ENCODE measurements at regions not wholly inside any gene's neighbourhood (a gene's known extent, or its start where the extent isn't known, plus 50 kb on each side); places are given as distances from the start of the nearest gene placed in this dataset.

- ChIA-PET POLR2A (no interaction called here), CTCF (no interaction called here)
- intact Hi-C loops (cut with micrococcal nuclease; ENCODE audit: unreplicated experiment) (no loop called here), in situ Hi-C loops (cut with HindIII; ENCODE audit: low pct_unique_long_range_greater_than_20kb, low sequenced_read_pairs) (no loop called here)
- DNase-seq (ENCODE audit: low read depth, low spot score), result no peak
- BruUV-seq (replicated peaks), result no TSS peak
- TF ChIP-seq CTCF (IDR thresholded peaks at IDR 0.05) (no peak), SIN3A (IDR thresholded peaks at IDR 0.05; ENCODE audit: borderline replicate concordance, insufficient read depth, low read depth, low read length) (no peak), TCF7L2 (IDR thresholded peaks at IDR 0.05; ENCODE audit: low read depth, low read length) (no peak), POLR2AphosphoS5 (IDR thresholded peaks at IDR 0.05; ENCODE audit: low read depth, low read length) (no peak), REST (IDR thresholded peaks at IDR 0.05; ENCODE audit: insufficient read depth in 1 of 2, low read depth in 2 of 2, low read length in 1 of 2) (no peak)
- H3K36me3 ChIP-seq (ENCODE audit: control insufficient read depth, insufficient read depth, low read length), result no peaks in the 10 kb centered on the region
- no peak for ATAC-seq
- no peaks in the 10 kb centered on the region for H3K9me3 ChIP-seq (ENCODE audit: control insufficient read depth, insufficient read depth, low read depth, low read length)
- H3K27ac ChIP-seq (ENCODE audit: low read length), result no peak overlapping the region
- no peak overlapping the region for H3K4me3 ChIP-seq (ENCODE audit: low read depth in 2 of 2, low read length in 2 of 2)
- H3K27me3 ChIP-seq (ENCODE audit: control insufficient read depth, insufficient read depth, low read length), result no peaks in the 10 kb centered on the region
- H3K4me1 ChIP-seq (ENCODE audit: control insufficient read depth, insufficient read depth, low read length), result no peaks in the 10 kb centered on the region
These were observed 862.9 kb upstream of the NXPH2 start for GRCh38 chr2:139643139-139643538.

GRCh38 chr2:139631966-139632365 is 851.8 kb upstream of the NXPH2 start:
- POLR2A ChIA-PET, result no interaction called here
- CTCF ChIA-PET, result no interaction called here
- BruUV-seq (replicated peaks), result no TSS peak
- DNase-seq (ENCODE audit: low read depth, low spot score), result no peak
- H3K4me1 ChIP-seq (ENCODE audit: control insufficient read depth, insufficient read depth, low read length), result no peaks in the 10 kb centered on the region
- in situ Hi-C loops (cut with HindIII; ENCODE audit: low pct_unique_long_range_greater_than_20kb, low sequenced_read_pairs) (no loop called here), intact Hi-C loops (cut with micrococcal nuclease; ENCODE audit: unreplicated experiment) (no loop called here)
- no peaks in the 10 kb centered on the region for H3K9me3 ChIP-seq (ENCODE audit: control insufficient read depth, insufficient read depth, low read depth, low read length)
- TF ChIP-seq SIN3A (IDR thresholded peaks at IDR 0.05; ENCODE audit: borderline replicate concordance, insufficient read depth, low read depth, low read length) (no peak), POLR2AphosphoS5 (IDR thresholded peaks at IDR 0.05; ENCODE audit: low read depth, low read length) (no peak), REST (IDR thresholded peaks at IDR 0.05; ENCODE audit: insufficient read depth in 1 of 2, low read depth in 2 of 2, low read length in 1 of 2) (no peak), CTCF (IDR thresholded peaks at IDR 0.05) (no peak), TCF7L2 (IDR thresholded peaks at IDR 0.05; ENCODE audit: low read depth, low read length) (no peak)
- H3K27me3 ChIP-seq (ENCODE audit: control insufficient read depth, insufficient read depth, low read length), result no peaks in the 10 kb centered on the region
- no peaks in the 10 kb centered on the region for H3K36me3 ChIP-seq (ENCODE audit: control insufficient read depth, insufficient read depth, low read length)
- H3K27ac ChIP-seq (ENCODE audit: low read length), result no peak overlapping the region
- H3K4me3 ChIP-seq (ENCODE audit: low read depth in 2 of 2, low read length in 2 of 2), result no peak overlapping the region
- ATAC-seq, result no peak
